Loucy (cell line): ENCODE measurements at regions not wholly inside any gene's neighbourhood (a gene's known extent, or its start where the extent isn't known, plus 50 kb on each side); places are given as distances from the start of the nearest gene placed in this dataset.
"Not testable (repeated sequence)": the region's sequence is repeated elsewhere in the genome, so short reads cannot be mapped to it uniquely, and the experiment has no call there.

Experiments used
- H2AFZ ChIP-seq: fragments of 200-600 bp; sonication (generic); 2 replicates; pipeline ENCODE4 v1.6.0; 2016; ENCODE audit warnings: antibody characterized with exemption, mild to moderate bottlenecking, low read length, moderate library complexity
- H3F3A ChIP-seq: fragments of 200-600 bp; 2 replicates; pipeline ENCODE4 v1.6.0; 2016; ENCODE audit warnings: antibody characterized with exemption, low read depth, mild to moderate bottlenecking
- H3K27me3 ChIP-seq: fragments of 200-600 bp; sonication (generic); 2 replicates; pipeline ENCODE4 v1.6.1; 2014; ENCODE audit warnings: low read length, mild to moderate bottlenecking; ENCODE audit not compliant: insufficient read depth, poor library complexity, severe bottlenecking
- H3K36me3 ChIP-seq: fragments of 200-600 bp; sonication (generic); 2 replicates; pipeline ENCODE4 v1.6.1; 2016; ENCODE audit warnings: low read length; ENCODE audit not compliant: insufficient read depth
- H3K4me1 ChIP-seq: fragments of 200-600 bp; sonication (generic); 2 replicates; pipeline ENCODE4 v1.5.1; 2014; ENCODE audit warnings: low read length, mild to moderate bottlenecking; ENCODE audit not compliant: insufficient read depth, poor library complexity, severe bottlenecking
- H3K4me2 ChIP-seq: fragments of 200-600 bp; sonication (generic); 2 replicates; pipeline ENCODE4 v1.6.0; 2014; ENCODE audit warnings: antibody characterized with exemption, low read length, low read depth, mild to moderate bottlenecking; ENCODE audit not compliant: poor library complexity, severe bottlenecking
- H3K4me3 ChIP-seq: fragments of 200-600 bp; sonication (generic); 2 replicates; pipeline ENCODE4 v1.5.1; 2014; ENCODE audit warnings: low read length, mild to moderate bottlenecking, mixed read lengths; ENCODE audit not compliant: poor library complexity, severe bottlenecking
- H3K79me2 ChIP-seq: fragments of 200-600 bp; sonication (generic); 2 replicates; pipeline ENCODE4 v1.6.1; 2014; ENCODE audit warnings: low read length; ENCODE audit not compliant: insufficient read depth
- H3K9ac ChIP-seq: fragments of 200-600 bp; sonication (generic); 2 replicates; pipeline ENCODE4 v1.6.0; 2014; ENCODE audit warnings: mild to moderate bottlenecking, low read depth, low read length, moderate library complexity; ENCODE audit not compliant: poor library complexity, severe bottlenecking
- H3K9me2 ChIP-seq: fragments of 200-600 bp; sonication (generic); replicated peaks from 2 replicates; pipeline ENCODE4 v1.6.1; 2016; ENCODE audit warnings: low read depth, low read length, mixed read lengths
- H3K9me3 ChIP-seq: fragments of 200-600 bp; sonication (generic); 2 replicates; pipeline ENCODE4 v1.6.1; 2014; ENCODE audit warnings: mild to moderate bottlenecking, antibody characterized with exemption, low read length, low read depth; ENCODE audit not compliant: insufficient read depth
- H4K20me1 ChIP-seq: fragments of 200-600 bp; sonication (generic); 2 replicates; pipeline ENCODE4 v1.6.0; 2014; ENCODE audit warnings: antibody characterized with exemption, low read length, mild to moderate bottlenecking; ENCODE audit not compliant: insufficient read depth, poor library complexity, severe bottlenecking
- EZH2phosphoT487 ChIP-seq: fragments of 200-600 bp; IDR thresholded peaks from 2 replicates; pipeline ENCODE4 v1.6.1; 2018; ENCODE audit warnings: antibody characterized with exemption, mild to moderate bottlenecking, moderate library complexity, borderline replicate concordance
- TF ChIP-seq, protein P1 (sequence below): fragments of 200-600 bp; sonication (generic); conservative IDR thresholded peaks from 2 replicates; pipeline ENCODE4 v1.5.1; 2014; ENCODE audit warnings: mild to moderate bottlenecking, antibody characterized with exemption, low read length

DNA sequence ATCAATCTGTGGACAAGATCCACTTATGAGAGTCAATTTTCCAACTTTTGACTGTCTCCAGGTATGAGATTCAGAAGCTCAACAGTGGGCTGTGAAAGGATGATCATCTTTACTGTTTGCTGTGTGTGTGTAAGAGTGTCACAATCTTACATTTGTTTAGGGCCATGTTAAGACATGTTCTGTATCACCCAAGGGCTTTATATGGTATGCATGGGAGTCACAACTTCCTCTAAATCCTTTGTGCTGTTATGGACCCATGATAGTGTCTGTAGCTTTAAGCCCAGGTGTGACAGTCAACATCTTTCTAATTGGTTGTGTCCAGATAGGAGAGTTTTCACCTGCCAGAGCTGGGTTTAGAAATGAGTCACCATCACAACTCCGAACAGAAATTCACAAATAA lies 70.2 kb downstream of the ZNF726 start:
- not testable (repeated sequence) for H3F3A ChIP-seq, H3K4me1 ChIP-seq, H3K9ac ChIP-seq, H3K27me3 ChIP-seq, H3K4me3 ChIP-seq, H3K36me3 ChIP-seq, H3K9me2 ChIP-seq, H4K20me1 ChIP-seq, H3K79me2 ChIP-seq, H2AFZ ChIP-seq, H3K4me2 ChIP-seq, H3K9me3 ChIP-seq

DNA sequence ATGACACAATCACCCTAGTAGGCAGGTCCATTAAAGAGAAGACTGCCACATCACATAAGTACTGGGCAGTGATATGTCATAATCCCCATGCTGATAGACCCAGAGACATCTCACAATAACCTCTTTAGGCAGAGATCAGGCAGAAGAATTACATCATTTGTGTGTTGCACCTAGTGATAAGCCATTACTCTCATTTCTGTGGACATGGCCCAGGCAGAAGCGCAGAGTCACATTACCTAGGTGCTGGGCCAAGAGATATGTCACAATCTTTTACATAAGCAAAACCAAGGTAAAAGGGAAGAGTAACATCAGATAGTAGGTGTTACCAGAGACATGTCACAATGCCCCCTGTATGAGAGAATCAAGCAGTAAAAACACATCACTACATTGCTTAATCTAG lies 71.9 kb downstream of the ZNF726 start:
- H3K4me1 ChIP-seq, result peaks cover 3% of the 10 kb centered on the region
- H3K9me2 ChIP-seq, result no peaks in the 10 kb centered on the region
- no peaks in the 10 kb centered on the region for H3K36me3 ChIP-seq
- no peaks in the 10 kb centered on the region for H3K79me2 ChIP-seq
- TF ChIP-seq, protein P1, sequence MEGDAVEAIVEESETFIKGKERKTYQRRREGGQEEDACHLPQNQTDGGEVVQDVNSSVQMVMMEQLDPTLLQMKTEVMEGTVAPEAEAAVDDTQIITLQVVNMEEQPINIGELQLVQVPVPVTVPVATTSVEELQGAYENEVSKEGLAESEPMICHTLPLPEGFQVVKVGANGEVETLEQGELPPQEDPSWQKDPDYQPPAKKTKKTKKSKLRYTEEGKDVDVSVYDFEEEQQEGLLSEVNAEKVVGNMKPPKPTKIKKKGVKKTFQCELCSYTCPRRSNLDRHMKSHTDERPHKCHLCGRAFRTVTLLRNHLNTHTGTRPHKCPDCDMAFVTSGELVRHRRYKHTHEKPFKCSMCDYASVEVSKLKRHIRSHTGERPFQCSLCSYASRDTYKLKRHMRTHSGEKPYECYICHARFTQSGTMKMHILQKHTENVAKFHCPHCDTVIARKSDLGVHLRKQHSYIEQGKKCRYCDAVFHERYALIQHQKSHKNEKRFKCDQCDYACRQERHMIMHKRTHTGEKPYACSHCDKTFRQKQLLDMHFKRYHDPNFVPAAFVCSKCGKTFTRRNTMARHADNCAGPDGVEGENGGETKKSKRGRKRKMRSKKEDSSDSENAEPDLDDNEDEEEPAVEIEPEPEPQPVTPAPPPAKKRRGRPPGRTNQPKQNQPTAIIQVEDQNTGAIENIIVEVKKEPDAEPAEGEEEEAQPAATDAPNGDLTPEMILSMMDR, result no peak
- no peak for TF ChIP-seq EZH2phosphoT487
- no peaks in the 10 kb centered on the region; the same call in 1 of the 2 replicates for H3K9me3 ChIP-seq
- no peak overlapping the region for H3K4me2 ChIP-seq
- no peak overlapping the region for H2AFZ ChIP-seq
- no peaks in the 10 kb centered on the region for H4K20me1 ChIP-seq
- H3K4me3 ChIP-seq, result no peak overlapping the region
- no peak overlapping the region for H3K9ac ChIP-seq
- H3F3A ChIP-seq, result no peaks in the 10 kb centered on the region
- H3K27me3 ChIP-seq, result no peaks in the 10 kb centered on the region

DNA sequence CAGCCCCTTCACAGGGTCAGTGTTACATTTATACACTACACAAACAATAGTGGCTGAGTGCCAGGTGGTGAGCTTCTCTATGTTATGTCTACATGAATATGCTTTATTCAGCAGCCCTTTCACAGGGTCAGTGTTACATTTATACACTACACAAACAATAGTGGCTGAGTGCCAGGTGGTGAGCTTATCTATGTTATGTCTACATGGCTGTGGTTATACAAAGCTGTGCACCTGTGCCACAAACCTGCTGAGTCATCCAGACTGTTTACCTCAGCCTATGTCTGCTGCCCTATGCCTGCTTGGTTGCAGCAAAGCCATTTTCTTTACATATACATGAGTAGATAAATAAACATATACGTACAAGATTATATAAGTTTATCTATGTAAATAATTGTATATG lies 76.5 kb downstream of the ZNF726 start:
- H3K9me2 ChIP-seq, result no peaks in the 10 kb centered on the region
- no peak overlapping the region for H2AFZ ChIP-seq
- no peak for TF ChIP-seq EZH2phosphoT487
- TF ChIP-seq, protein P1, result no peak
- no peaks in the 10 kb centered on the region for H3K79me2 ChIP-seq
- peaks cover 13% of the 10 kb centered on the region for H3K4me1 ChIP-seq
- H3K27me3 ChIP-seq, result no peaks in the 10 kb centered on the region
- H3K4me2 ChIP-seq, result peak overlapping the region; percentile 55
- no peaks in the 10 kb centered on the region for H4K20me1 ChIP-seq
- no peaks in the 10 kb centered on the region for H3F3A ChIP-seq
- H3K9me3 ChIP-seq, result no peaks in the 10 kb centered on the region; the same call in 1 of the 2 replicates
- H3K9ac ChIP-seq, result no peak overlapping the region
- H3K4me3 ChIP-seq, result no peak overlapping the region
- no peaks in the 10 kb centered on the region for H3K36me3 ChIP-seq

DNA sequence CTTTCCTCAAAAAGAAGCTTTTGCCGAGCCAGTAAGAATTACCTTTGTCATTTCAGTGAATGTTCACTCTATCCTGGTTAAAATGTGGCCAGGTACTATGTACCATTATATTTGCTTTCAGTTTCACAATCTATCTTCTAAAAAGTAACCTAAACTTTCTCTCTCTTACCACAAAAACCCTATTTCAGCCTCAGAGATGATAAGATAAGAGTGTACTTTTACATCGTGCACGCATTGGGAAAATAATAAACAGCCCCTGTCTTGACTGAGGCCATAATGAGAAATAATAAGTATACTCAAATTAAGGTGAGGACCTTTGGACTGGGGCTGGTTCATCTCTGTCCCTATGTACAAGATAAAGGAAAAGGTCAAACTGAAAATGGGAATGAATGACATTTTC lies 77.7 kb downstream of the ZNF726 start:
- Histone ChIP-seq H4K20me1 (no peaks in the 10 kb centered on the region), H3K79me2 (no peaks in the 10 kb centered on the region), H3K9me3 (peaks cover 5% of the 10 kb centered on the region; the same call in 1 of the 2 replicates), H3K9ac (no peak overlapping the region), H3K36me3 (no peaks in the 10 kb centered on the region), H3K27me3 (no peaks in the 10 kb centered on the region), H3F3A (no peaks in the 10 kb centered on the region), H2AFZ (peak overlapping the region; percentile 16; the same call in 1 of the 2 replicates), H3K9me2 (no peaks in the 10 kb centered on the region), H3K4me3 (peak overlapping the region; percentile 49), H3K4me2 (peak overlapping the region; percentile 55), H3K4me1 (peaks cover 13% of the 10 kb centered on the region)
- TF ChIP-seq, protein P1, result no peak
- no peak for TF ChIP-seq EZH2phosphoT487
